ENCODE measurements at regions not wholly inside any gene's neighbourhood (a gene's known extent, or its start where the extent isn't known, plus 50 kb on each side); places are given as distances from the start of the nearest gene placed in this dataset.

DNA sequence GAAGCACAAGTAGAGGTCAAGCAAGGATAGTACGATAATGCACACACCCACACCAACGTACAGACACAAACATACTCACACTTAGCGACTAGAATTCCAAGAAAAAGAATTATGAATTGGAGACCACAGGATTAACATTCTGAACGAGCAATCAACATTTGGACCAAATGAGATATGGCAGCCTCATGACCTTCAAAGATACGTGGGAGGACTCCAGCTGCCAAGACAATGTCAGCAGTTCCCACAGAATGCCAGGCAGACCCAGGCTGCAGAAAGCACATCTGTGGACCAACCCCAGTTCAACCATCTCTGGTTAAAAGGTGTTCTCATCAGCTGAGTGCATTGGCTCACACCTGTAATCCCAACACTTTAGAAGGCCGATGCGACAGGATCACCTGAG, 187.6 kb upstream of the GRAMD2B start:
- no peak for DNase-seq (ENCODE audit: low read depth, low spot score)
- H3K27me3 ChIP-seq (ENCODE audit: insufficient read depth, insufficient read length) = no peaks in the 10 kb centered on the region
- TF ChIP-seq SUZ12 (IDR thresholded peaks at IDR 0.05; ENCODE audit: extremely low read depth, insufficient read depth, insufficient read length) (no peak), ZNF274 (IDR thresholded peaks at IDR 0.05; ENCODE audit: low read depth, low read length) (no peak), YY1 (IDR thresholded peaks at IDR 0.05; ENCODE audit: insufficient read depth, insufficient read length) (no peak)
- H3K36me3 ChIP-seq (ENCODE audit: insufficient read depth, insufficient read length, low read length) = no peaks in the 10 kb centered on the region
- no peak overlapping the region for H3K4me3 ChIP-seq (ENCODE audit: insufficient read length, low read depth)
- no peak overlapping the region for H3K9ac ChIP-seq (ENCODE audit: insufficient read length, low read depth)
- no peaks in the 10 kb centered on the region for H3K9me3 ChIP-seq (ENCODE audit: insufficient read depth, low read length)
- no peaks in the 10 kb centered on the region for H3K4me1 ChIP-seq (ENCODE audit: insufficient read depth, insufficient read length)

DNA sequence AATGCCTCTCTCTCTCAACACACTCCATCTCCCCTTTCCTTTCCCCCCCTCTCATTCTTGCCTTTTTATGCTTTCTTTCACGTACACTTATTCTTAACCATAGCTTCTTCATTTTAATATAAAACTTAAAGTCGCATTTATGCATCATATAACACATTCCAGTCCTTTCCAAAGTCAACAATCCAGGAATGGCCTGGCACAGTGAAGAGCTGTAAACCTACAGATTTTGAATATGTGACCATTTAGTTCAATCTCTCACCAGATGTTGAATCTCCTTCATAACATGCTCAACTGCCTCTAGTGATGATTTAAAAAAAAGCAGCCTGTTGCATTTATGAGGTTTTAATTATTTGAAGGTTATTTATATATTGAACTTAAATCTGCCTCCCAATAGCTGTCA, 186.2 kb upstream of the GRAMD2B start:
- TF ChIP-seq SUZ12 (IDR thresholded peaks at IDR 0.05; ENCODE audit: extremely low read depth, insufficient read depth, insufficient read length) (no peak), YY1 (IDR thresholded peaks at IDR 0.05; ENCODE audit: insufficient read depth, insufficient read length) (no peak), ZNF274 (IDR thresholded peaks at IDR 0.05; ENCODE audit: low read depth, low read length) (no peak)

DNA sequence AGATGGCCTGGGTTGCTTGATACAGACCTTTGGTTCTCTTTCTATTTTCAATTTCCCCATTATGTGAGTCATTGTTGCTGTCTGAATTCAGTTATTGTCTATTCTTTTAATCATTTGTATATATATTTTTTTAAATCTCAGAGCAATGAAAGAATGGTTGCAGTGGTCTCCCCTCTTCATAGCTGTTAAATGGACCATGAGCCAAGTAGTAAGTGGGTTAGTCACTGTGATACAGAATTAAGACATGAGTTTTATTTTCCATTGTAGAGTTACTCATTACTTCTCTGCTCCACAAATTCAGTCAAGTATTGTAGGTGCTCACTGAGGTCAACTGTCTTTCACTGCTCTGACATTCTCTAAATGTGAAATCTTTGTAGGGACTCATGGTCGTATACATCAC, 174.6 kb upstream of the GRAMD2B start:
- Histone ChIP-seq H3K9me3 (ENCODE audit: insufficient read depth, low read length) (no peaks in the 10 kb centered on the region), H3K9ac (ENCODE audit: insufficient read length, low read depth) (no peak overlapping the region), H3K4me3 (ENCODE audit: insufficient read length, low read depth) (no peak overlapping the region), H3K36me3 (ENCODE audit: insufficient read depth, insufficient read length, low read length) (no peaks in the 10 kb centered on the region), H3K4me1 (ENCODE audit: insufficient read depth, insufficient read length) (no peaks in the 10 kb centered on the region), H3K27me3 (ENCODE audit: insufficient read depth, insufficient read length) (no peaks in the 10 kb centered on the region)
- no peak for DNase-seq (ENCODE audit: low read depth, low spot score)
- TF ChIP-seq ZNF274 (IDR thresholded peaks at IDR 0.05; ENCODE audit: low read depth, low read length) = no peak
- TF ChIP-seq YY1 (IDR thresholded peaks at IDR 0.05; ENCODE audit: insufficient read depth, insufficient read length) = no peak
- TF ChIP-seq SUZ12 (IDR thresholded peaks at IDR 0.05; ENCODE audit: extremely low read depth, insufficient read depth, insufficient read length) = no peak

More for the DNA sequence above, 186.2 kb upstream of the GRAMD2B start:
- Histone ChIP-seq H3K4me1 (ENCODE audit: insufficient read depth, insufficient read length) (no peaks in the 10 kb centered on the region), H3K9me3 (ENCODE audit: insufficient read depth, low read length) (no peaks in the 10 kb centered on the region), H3K4me3 (ENCODE audit: insufficient read length, low read depth) (no peak overlapping the region), H3K36me3 (ENCODE audit: insufficient read depth, insufficient read length, low read length) (no peaks in the 10 kb centered on the region), H3K27me3 (ENCODE audit: insufficient read depth, insufficient read length) (no peaks in the 10 kb centered on the region), H3K9ac (ENCODE audit: insufficient read length, low read depth) (no peak overlapping the region)
- no peak for DNase-seq (ENCODE audit: low read depth, low spot score)

DNA sequence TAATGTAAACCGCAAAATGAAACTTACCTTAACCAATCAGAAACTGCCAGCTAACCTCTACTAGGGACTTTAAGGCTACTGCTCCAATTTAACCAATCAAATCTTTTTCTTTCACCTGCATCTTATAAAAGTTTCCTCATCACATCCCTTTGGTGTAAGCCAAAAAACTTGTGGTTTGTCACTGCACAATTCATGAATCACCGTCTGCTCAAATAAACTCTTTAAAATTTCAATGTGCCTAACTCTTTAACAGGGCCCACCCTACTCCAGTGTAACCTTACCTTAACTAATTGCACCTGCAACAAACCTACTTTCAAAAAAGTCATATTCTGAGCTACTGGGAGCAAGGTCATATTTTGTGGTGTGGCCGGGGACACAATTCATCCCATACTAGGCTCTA, 172.2 kb upstream of the GRAMD2B start:
- no peak for TF ChIP-seq YY1 (IDR thresholded peaks at IDR 0.05; ENCODE audit: insufficient read depth, insufficient read length)
- TF ChIP-seq ZNF274 (IDR thresholded peaks at IDR 0.05; ENCODE audit: low read depth, low read length) = no peak
- no peak for TF ChIP-seq SUZ12 (IDR thresholded peaks at IDR 0.05; ENCODE audit: extremely low read depth, insufficient read depth, insufficient read length)
- DNase-seq (ENCODE audit: low read depth, low spot score) = no peak
- no peaks in the 10 kb centered on the region for H3K36me3 ChIP-seq (ENCODE audit: insufficient read depth, insufficient read length, low read length)
- no peak overlapping the region for H3K4me3 ChIP-seq (ENCODE audit: insufficient read length, low read depth)
- H3K9me3 ChIP-seq (ENCODE audit: insufficient read depth, low read length) = no peaks in the 10 kb centered on the region
- no peaks in the 10 kb centered on the region for H3K4me1 ChIP-seq (ENCODE audit: insufficient read depth, insufficient read length)
- no peaks in the 10 kb centered on the region for H3K27me3 ChIP-seq (ENCODE audit: insufficient read depth, insufficient read length)
- H3K9ac ChIP-seq (ENCODE audit: insufficient read length, low read depth) = no peak overlapping the region

DNA sequence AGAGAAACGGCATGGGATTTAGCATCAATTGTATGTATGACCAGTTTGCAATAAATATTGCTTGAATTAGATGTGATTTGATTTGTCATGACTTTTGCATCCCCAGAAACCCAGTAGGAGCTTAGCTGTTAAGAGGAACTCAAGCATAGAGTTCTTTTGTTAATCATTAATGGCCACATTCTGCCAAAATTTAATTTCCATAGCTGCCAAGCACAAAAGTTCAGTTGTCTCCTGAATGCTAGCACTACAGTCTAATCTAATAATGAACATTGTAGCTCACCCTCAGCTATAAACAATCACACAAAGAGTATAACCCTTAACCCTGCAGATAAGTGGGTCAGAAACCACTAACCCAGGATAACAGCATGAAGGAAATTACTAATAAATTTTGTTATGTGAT, 169.8 kb upstream of the GRAMD2B start:
- Histone ChIP-seq H3K27me3 (ENCODE audit: insufficient read depth, insufficient read length) (no peaks in the 10 kb centered on the region), H3K9me3 (ENCODE audit: insufficient read depth, low read length) (no peaks in the 10 kb centered on the region), H3K36me3 (ENCODE audit: insufficient read depth, insufficient read length, low read length) (no peaks in the 10 kb centered on the region), H3K4me1 (ENCODE audit: insufficient read depth, insufficient read length) (no peaks in the 10 kb centered on the region), H3K4me3 (ENCODE audit: insufficient read length, low read depth) (no peak overlapping the region), H3K9ac (ENCODE audit: insufficient read length, low read depth) (no peak overlapping the region)
- TF ChIP-seq SUZ12 (IDR thresholded peaks at IDR 0.05; ENCODE audit: extremely low read depth, insufficient read depth, insufficient read length) = no peak
- no peak for TF ChIP-seq YY1 (IDR thresholded peaks at IDR 0.05; ENCODE audit: insufficient read depth, insufficient read length)
- TF ChIP-seq ZNF274 (IDR thresholded peaks at IDR 0.05; ENCODE audit: low read depth, low read length) = no peak
- DNase-seq (ENCODE audit: low read depth, low spot score) = no peak

DNA sequence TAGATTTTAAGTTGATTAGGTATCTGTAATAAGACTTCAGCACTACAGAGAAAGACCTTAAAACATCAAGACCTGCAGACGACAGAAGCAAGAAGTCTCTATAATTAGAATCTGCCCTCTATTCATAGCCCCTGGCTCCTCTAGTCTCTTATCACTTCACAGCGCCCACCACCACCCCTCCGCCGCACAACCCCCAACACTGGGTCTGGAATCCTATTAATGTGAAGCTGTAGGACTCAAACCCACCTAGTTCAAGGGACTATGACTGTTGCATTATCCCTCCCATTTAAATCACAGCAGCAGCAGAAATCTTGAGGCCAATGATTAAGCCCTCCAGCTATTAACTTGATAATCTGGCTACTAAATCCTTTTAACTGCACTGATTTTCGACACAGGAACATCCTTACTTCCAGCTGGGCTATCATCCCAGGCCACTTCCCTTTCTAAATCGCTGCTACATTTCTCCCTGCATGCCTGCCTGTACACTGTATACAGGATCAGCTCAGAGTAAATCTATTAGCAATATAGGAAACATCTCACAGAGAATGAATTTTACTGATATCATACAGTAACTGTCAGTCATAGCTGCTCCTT, 159.5 kb upstream of the GRAMD2B start:
- Histone ChIP-seq H3K4me3 (ENCODE audit: insufficient read length, low read depth) (no peak overlapping the region), H3K9ac (ENCODE audit: insufficient read length, low read depth) (no peak overlapping the region), H3K27me3 (ENCODE audit: insufficient read depth, insufficient read length) (no peaks in the 10 kb centered on the region), H3K36me3 (ENCODE audit: insufficient read depth, insufficient read length, low read length) (no peaks in the 10 kb centered on the region), H3K4me1 (ENCODE audit: insufficient read depth, insufficient read length) (no peaks in the 10 kb centered on the region), H3K9me3 (ENCODE audit: insufficient read depth, low read length) (peaks cover 11% of the 10 kb centered on the region)
- no peak for DNase-seq (ENCODE audit: low read depth, low spot score)
- TF ChIP-seq SUZ12 (IDR thresholded peaks at IDR 0.05; ENCODE audit: extremely low read depth, insufficient read depth, insufficient read length) (no peak), YY1 (IDR thresholded peaks at IDR 0.05; ENCODE audit: insufficient read depth, insufficient read length) (no peak), ZNF274 (IDR thresholded peaks at IDR 0.05; ENCODE audit: low read depth, low read length) (no peak)

DNA sequence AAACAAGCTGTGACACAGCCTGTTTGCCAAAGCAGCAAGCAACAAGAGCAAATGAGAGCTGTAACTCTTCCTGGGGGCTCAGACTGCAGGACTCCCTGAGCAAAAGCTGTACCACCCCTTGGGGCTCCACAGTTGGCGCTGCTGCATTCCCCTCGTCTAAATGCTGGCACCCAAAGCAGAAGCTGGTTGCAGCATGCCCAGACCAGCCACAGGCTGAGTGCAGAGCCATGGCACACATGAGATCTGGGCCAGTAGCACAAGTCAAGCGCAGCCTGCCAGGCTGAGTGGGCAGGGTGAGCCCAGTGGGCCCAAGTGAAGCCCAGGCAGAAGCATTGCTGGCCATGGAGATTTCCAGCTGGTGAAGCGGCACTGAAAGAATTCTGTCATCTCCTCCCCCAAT, 157.3 kb upstream of the GRAMD2B start:
- DNase-seq (ENCODE audit: low read depth, low spot score) = no peak

More for the DNA sequence above, 157.3 kb upstream of the GRAMD2B start:
- H3K9ac ChIP-seq (ENCODE audit: insufficient read length, low read depth) = no peak overlapping the region
- no peaks in the 10 kb centered on the region for H3K4me1 ChIP-seq (ENCODE audit: insufficient read depth, insufficient read length)
- H3K27me3 ChIP-seq (ENCODE audit: insufficient read depth, insufficient read length) = no peaks in the 10 kb centered on the region
- H3K36me3 ChIP-seq (ENCODE audit: insufficient read depth, insufficient read length, low read length) = no peaks in the 10 kb centered on the region
- no peak overlapping the region for H3K4me3 ChIP-seq (ENCODE audit: insufficient read length, low read depth)
- no peak for TF ChIP-seq YY1 (IDR thresholded peaks at IDR 0.05; ENCODE audit: insufficient read depth, insufficient read length)
- TF ChIP-seq SUZ12 (IDR thresholded peaks at IDR 0.05; ENCODE audit: extremely low read depth, insufficient read depth, insufficient read length) = no peak
- no peak for TF ChIP-seq ZNF274 (IDR thresholded peaks at IDR 0.05; ENCODE audit: low read depth, low read length)
- 0 out of 2 replicates have a peak, but pooled peaks cover 4% of the 10 kb centered on the region for H3K9me3 ChIP-seq (ENCODE audit: insufficient read depth, low read length)
